Glomerular endothelial cell (primary cell): ENCODE measurements at regions not wholly inside any gene's neighbourhood (a gene's known extent, or its start where the extent isn't known, plus 50 kb on each side); places are given as distances from the start of the nearest gene placed in this dataset.
"Not testable (repeated sequence)": the region's sequence is repeated elsewhere in the genome, so short reads cannot be mapped to it uniquely, and the experiment has no call there.

Source experiments
- DNase-seq: peaks from one replicate; pipeline ENCODE4 v3.0.0-alpha.2; 2011; ENCODE audit warnings: low read depth, low spot score; ENCODE audit errors: extremely low read depth

- not testable (repeated sequence) for DNase-seq
Observed at GRCh38 chr3:194264631-194265504, 86.3 kb downstream of the CPN2 start.

GRCh38 chr3:194265505-194265892 is 85.6 kb downstream of the CPN2 start:
- no peak for DNase-seq

- no peak for DNase-seq
Observed at GRCh38 chr3:194265996-194266964, 84.8 kb downstream of the CPN2 start.

GRCh38 chr3:194267744-194268653 is 83.1 kb downstream of the CPN2 start:
- DNase-seq, result no peak

- DNase-seq, result no peak
Observed at GRCh38 chr3:194268654-194269512, 82.2 kb downstream of the CPN2 start.

GRCh38 chr3:194269610-194270145 is 81.5 kb downstream of the CPN2 start:
- DNase-seq, result no peak

- no peak for DNase-seq
Observed at GRCh38 chr3:194270627-194271459, 80.3 kb downstream of the CPN2 start.

- no peak for DNase-seq
Observed at GRCh38 chr3:194271460-194272035, 79.6 kb downstream of the CPN2 start.

GRCh38 chr3:194272221-194272620 is 78.9 kb downstream of the CPN2 start:
- no peak for DNase-seq

GRCh38 chr3:194272861-194273742 is 78.0 kb downstream of the CPN2 start:
- DNase-seq, result no peak

GRCh38 chr3:194273743-194274310 is 77.3 kb downstream of the CPN2 start:
- no peak for DNase-seq

GRCh38 chr3:194274424-194275085 is 76.6 kb downstream of the CPN2 start:
- DNase-seq, result no peak

GRCh38 chr3:194275291-194275690 is 75.8 kb downstream of the CPN2 start:
- no peak for DNase-seq

- no peak for DNase-seq
Observed at GRCh38 chr3:194275721-194276120, 75.4 kb downstream of the CPN2 start.

- DNase-seq, result no peak
Observed at GRCh38 chr3:194276768-194277103, 74.4 kb downstream of the CPN2 start.

- DNase-seq, result no peak
Observed at GRCh38 chr3:194277104-194277785, 73.9 kb downstream of the CPN2 start.
